ENCODE measurements at regions not wholly inside any gene's neighbourhood (a gene's known extent, or its start where the extent isn't known, plus 50 kb on each side); places are given as distances from the start of the nearest gene placed in this dataset.

DNA sequence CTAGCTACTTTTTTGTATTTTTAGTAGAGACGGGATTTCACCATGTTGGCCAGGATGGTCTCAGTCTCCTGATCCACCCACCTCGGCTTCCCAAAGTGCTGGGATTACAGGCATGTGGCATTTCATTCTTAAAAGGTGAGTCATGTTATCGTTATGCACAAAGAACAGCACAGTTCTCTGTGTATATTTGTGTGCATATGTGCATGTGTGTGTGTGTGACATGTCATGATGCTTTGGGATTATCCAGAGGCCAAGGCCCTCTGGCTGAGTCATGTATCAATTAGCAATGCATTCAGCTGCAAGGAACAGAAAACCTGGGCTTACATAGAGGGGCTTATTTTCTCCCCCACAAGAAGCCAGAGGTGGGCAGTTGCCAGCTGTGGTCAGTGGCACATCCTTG is 301.7 kb upstream of the KAZN start (continued):
- TF ChIP-seq GTF2F1 (IDR thresholded peaks at IDR 0.05; ENCODE audit: low read length) (no peak), ZNF567 (CRISPR knock-in tag; IDR thresholded peaks at IDR 0.05; ENCODE audit: borderline replicate concordance) (no peak), SRSF4 (IDR thresholded peaks at IDR 0.05; ENCODE audit: low read depth, low read length, poor library complexity, severe bottlenecking) (no peak), TRIM24 (CRISPR knock-in tag; IDR thresholded peaks at IDR 0.05) (no peak)
- TF ChIP-seq, protein P1, sequence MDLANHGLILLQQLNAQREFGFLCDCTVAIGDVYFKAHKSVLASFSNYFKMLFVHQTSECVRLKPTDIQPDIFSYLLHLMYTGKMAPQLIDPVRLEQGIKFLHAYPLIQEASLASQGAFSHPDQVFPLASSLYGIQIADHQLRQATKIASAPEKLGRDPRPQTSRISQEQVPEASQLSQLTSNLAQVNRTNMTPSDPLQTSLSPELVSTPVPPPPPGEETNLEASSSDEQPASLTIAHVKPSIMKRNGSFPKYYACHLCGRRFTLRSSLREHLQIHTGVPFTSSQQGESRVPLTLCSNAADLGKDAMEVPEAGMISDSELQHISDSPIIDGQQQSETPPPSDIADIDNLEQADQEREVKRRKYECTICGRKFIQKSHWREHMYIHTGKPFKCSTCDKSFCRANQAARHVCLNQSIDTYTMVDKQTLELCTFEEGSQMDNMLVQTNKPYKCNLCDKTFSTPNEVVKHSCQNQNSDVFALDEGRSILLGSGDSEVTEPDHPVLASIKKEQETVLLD (CRISPR knock-in tag; IDR thresholded peaks at IDR 0.05; ENCODE audit: low read depth): no peak
- TF ChIP-seq, protein P2, sequence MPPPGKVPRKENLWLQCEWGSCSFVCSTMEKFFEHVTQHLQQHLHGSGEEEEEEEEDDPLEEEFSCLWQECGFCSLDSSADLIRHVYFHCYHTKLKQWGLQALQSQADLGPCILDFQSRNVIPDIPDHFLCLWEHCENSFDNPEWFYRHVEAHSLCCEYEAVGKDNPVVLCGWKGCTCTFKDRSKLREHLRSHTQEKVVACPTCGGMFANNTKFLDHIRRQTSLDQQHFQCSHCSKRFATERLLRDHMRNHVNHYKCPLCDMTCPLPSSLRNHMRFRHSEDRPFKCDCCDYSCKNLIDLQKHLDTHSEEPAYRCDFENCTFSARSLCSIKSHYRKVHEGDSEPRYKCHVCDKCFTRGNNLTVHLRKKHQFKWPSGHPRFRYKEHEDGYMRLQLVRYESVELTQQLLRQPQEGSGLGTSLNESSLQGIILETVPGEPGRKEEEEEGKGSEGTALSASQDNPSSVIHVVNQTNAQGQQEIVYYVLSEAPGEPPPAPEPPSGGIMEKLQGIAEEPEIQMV (CRISPR knock-in tag; IDR thresholded peaks at IDR 0.05; ENCODE audit: low read depth): no peak
- TF ChIP-seq, protein P3, sequence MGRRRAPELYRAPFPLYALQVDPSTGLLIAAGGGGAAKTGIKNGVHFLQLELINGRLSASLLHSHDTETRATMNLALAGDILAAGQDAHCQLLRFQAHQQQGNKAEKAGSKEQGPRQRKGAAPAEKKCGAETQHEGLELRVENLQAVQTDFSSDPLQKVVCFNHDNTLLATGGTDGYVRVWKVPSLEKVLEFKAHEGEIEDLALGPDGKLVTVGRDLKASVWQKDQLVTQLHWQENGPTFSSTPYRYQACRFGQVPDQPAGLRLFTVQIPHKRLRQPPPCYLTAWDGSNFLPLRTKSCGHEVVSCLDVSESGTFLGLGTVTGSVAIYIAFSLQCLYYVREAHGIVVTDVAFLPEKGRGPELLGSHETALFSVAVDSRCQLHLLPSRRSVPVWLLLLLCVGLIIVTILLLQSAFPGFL (CRISPR knock-in tag; IDR thresholded peaks at IDR 0.05): no peak

DNA sequence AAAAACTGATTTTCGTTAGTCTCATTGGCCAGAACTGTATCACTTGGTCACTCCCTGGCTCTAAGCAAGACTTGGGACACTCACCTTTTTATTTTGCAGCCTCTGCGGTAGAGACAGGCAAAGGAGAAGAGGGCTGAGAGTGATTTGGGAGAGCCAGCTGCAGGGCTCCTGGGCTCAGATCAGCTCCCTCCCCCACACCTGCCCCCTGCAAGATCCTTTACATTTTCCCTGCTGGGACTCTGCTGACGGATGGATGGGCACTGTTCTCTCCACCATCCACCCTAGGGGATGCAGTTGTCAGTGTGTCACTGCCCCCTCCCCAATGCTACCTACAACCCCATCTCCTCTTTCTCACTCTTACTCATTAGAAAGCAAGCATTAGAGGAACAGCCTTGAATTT is 301.1 kb upstream of the KAZN start:
- in situ Hi-C loops (cut with HindIII; ENCODE audit: extremely low pct_ligation_motif_present, low pct_unique_long_range_greater_than_20kb) (no loop called here), intact Hi-C loops (cut with micrococcal nuclease; ENCODE audit: unreplicated experiment) (no loop called here)
- no peak for FAIRE-seq
- Histone ChIP-seq H3K4me1 (ENCODE audit: insufficient read depth, low read length) (no peaks in the 10 kb centered on the region), H3K27me3 (ENCODE audit: control insufficient read depth in 1 of 2, insufficient read depth in 2 of 2, low read length in 2 of 2) (peaks cover 0 to 5% of the 10 kb centered on the region in 2 experiments; a peak in 2 of 5 replicates), H3K79me2 (ENCODE audit: insufficient read depth, low read length) (no peaks in the 10 kb centered on the region), H3K9me3 (ENCODE audit: low read length) (no peaks in the 10 kb centered on the region), H3K36me3 (replicated peaks in 1 of 2; ENCODE audit: control insufficient read depth in 1 of 2, insufficient read depth in 2 of 2, low read length in 2 of 2) (no peaks in the 10 kb centered on the region), H3K4me3 (replicated peaks in 1 of 3; ENCODE audit: insufficient read depth in 1 of 3, low read depth in 2 of 3, low read length in 3 of 3) (no peak overlapping the region), H2AFZ (ENCODE audit: low read length) (no peak overlapping the region), H3K4me2 (ENCODE audit: low read depth, low read length) (no peak overlapping the region), H3K9ac (ENCODE audit: insufficient read depth, low read depth, low read length) (no peak overlapping the region), H4K20me1 (ENCODE audit: insufficient read depth, low read length) (no peaks in the 10 kb centered on the region), H3K27ac (ENCODE audit: extremely low read length, insufficient read depth, low read length) (no peak overlapping the region)
- ATAC-seq: no peak
- 25% methylated on average over 3 of the region's 3 CpGs for WGBS (ENCODE audit: low lambda C conversion rate)
- CTCF ChIA-PET (ENCODE audit: low intra/inter-chr PET ratio, low total read pairs): no interaction called here
- BruUV-seq (replicated peaks): no TSS peak
- no peak for DNase-seq (ENCODE audit: low spot score)
- POLR2A ChIA-PET: no interaction called here
- TF ChIP-seq ZNF296 (CRISPR knock-in tag; conservative IDR thresholded peaks at IDR 0.05) (no peak), PHF21A (CRISPR knock-in tag; IDR thresholded peaks at IDR 0.05) (no peak), ZSCAN21 (CRISPR knock-in tag; IDR thresholded peaks at IDR 0.05; ENCODE audit: borderline replicate concordance) (no peak), RCOR2 (CRISPR knock-in tag; IDR thresholded peaks at IDR 0.05) (no peak), SIX4 (CRISPR knock-in tag; IDR thresholded peaks at IDR 0.05) (no peak), PAF1 (CRISPR knock-in tag; IDR thresholded peaks at IDR 0.05) (no peak), BHLHE40 (IDR thresholded peaks at IDR 0.05; ENCODE audit: low read length) (no peak), SUZ12 (IDR thresholded peaks at IDR 0.05; ENCODE audit: low read depth, low read length) (no peak)
- TF ChIP-seq, protein P4, sequence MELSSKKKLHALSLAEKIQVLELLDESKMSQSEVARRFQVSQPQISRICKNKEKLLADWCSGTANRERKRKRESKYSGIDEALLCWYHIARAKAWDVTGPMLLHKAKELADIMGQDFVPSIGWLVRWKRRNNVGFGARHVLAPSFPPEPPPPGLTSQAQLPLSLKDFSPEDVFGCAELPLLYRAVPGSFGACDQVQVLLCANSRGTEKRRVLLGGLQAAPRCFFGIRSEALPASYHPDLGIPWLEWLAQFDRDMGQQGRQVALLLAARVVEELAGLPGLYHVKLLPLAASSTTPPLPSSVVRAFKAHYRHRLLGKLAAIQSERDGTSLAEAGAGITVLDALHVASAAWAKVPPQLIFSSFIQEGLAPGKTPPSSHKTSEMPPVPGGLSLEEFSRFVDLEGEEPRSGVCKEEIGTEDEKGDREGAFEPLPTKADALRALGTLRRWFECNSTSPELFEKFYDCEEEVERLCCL (CRISPR knock-in tag; IDR thresholded peaks at IDR 0.05; ENCODE audit: borderline replicate concordance): no peak
